Ascending aorta (tissue), 2 donors: ENCODE measurements at regions not wholly inside any gene's neighbourhood (a gene's known extent, or its start where the extent isn't known, plus 50 kb on each side); places are given as distances from the start of the nearest gene placed in this dataset.

Experiments used
- DNase-seq, 2 donors: peaks; one replicate each; pipeline ENCODE4 v3.0.0-alpha.2; 2019; ENCODE audit warnings: low spot score in 2 of 2
- H3K27ac ChIP-seq, 2 donors: fragments of 200-600 bp; sonication (generic); one replicate each; pipeline ENCODE4 v1.5.1; 2016 to 2017; ENCODE audit warnings: mild to moderate bottlenecking in 1 of 2
- H3K27me3 ChIP-seq: fragments of 200-600 bp; sonication (generic); one replicate; pipeline ENCODE4 v1.5.1; 2017
- H3K36me3 ChIP-seq, 2 donors: fragments of 200-600 bp; sonication (generic); one replicate each; pipeline ENCODE4 v1.5.1; 2016
- H3K4me1 ChIP-seq, 2 donors: fragments of 200-600 bp; sonication (generic); one replicate each; pipeline ENCODE4 v1.5.1; 2016 to 2017; ENCODE audit warnings: mild to moderate bottlenecking in 1 of 2
- H3K4me3 ChIP-seq, 2 donors: fragments of 200-600 bp; sonication (generic); one replicate each; pipeline ENCODE4 v1.5.1; 2016 to 2017; ENCODE audit warnings: mild to moderate bottlenecking in 1 of 2
- H3K9me3 ChIP-seq, 2 donors: fragments of 200-600 bp; sonication (generic); one replicate each; pipeline ENCODE4 v1.5.1; 2016
- intact Hi-C: fragments of 100-400 bp; cut with DNase I; formaldehyde crosslinking; loops from one replicate; pipeline ENCODE4 v1.15.1; 2023
- TF ChIP-seq, protein P1 (sequence below), 3 experiments: fragments of 200-600 bp in 2 of 3; fragments of 450-650 bp in 1 of 3; sonication (generic) in 2 of 3; IDR thresholded peaks; one replicate each; pipeline ENCODE4 v1.5.1; 2016 to 2019; ENCODE audit warnings: antibody characterized with exemption in 3 of 3, mild to moderate bottlenecking in 1 of 3, moderate library complexity in 1 of 3

DNA sequence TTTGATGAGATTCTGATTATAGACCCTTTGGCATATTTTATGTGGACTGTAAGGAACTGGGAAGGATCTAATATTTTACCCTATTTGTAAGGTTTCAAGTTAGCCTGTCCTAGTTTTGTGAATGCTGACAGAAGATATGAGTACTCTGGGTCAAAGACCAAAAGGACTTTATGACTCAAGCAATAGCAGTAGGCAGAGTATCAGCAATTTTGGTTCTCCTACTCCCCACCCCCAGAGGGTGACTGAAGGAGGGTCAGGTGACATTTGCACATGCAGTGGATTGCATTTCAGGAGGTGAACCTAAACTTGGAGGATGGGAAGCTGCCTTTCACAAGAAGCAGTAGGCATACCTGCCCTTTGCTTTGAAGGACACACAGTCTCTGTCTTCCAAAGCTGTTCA lies 84.0 kb upstream of the KLF6 start:
- H3K36me3 ChIP-seq, result no peaks in the 10 kb centered on the region
- intact Hi-C loops, result no loop called here
- H3K4me1 ChIP-seq, result peaks cover 0 to 3% of the 10 kb centered on the region in 2 donors
- H3K9me3 ChIP-seq, result no peaks in the 10 kb centered on the region
- H3K27me3 ChIP-seq, result no peaks in the 10 kb centered on the region
- H3K27ac ChIP-seq, result no peak overlapping the region
- H3K4me3 ChIP-seq, result no peak overlapping the region
- TF ChIP-seq, protein P1, sequence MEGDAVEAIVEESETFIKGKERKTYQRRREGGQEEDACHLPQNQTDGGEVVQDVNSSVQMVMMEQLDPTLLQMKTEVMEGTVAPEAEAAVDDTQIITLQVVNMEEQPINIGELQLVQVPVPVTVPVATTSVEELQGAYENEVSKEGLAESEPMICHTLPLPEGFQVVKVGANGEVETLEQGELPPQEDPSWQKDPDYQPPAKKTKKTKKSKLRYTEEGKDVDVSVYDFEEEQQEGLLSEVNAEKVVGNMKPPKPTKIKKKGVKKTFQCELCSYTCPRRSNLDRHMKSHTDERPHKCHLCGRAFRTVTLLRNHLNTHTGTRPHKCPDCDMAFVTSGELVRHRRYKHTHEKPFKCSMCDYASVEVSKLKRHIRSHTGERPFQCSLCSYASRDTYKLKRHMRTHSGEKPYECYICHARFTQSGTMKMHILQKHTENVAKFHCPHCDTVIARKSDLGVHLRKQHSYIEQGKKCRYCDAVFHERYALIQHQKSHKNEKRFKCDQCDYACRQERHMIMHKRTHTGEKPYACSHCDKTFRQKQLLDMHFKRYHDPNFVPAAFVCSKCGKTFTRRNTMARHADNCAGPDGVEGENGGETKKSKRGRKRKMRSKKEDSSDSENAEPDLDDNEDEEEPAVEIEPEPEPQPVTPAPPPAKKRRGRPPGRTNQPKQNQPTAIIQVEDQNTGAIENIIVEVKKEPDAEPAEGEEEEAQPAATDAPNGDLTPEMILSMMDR (IDR thresholded peaks at IDR 0.05), result no peak
- DNase-seq, result no peak

DNA sequence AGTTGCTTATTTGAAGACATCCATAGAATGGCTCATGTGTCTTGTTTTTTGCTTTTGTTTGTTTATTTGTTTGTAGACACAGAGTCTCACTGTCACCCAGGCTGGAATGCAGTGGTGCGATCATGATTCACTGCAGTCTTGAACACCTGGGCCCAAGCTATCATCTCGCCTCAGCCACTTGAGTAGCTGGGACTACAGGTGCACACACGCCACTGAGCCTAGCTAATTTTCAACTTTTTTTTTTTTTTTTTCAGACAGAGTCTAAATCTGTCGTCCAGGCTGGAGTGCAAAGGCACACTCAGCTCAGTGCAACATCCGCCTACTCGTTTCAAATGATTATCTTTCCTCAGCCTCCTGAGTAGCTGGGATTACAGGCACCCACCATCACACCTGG lies 83.3 kb upstream of the KLF6 start:
- H3K4me3 ChIP-seq, result no peak overlapping the region
- H3K4me1 ChIP-seq, result no peaks in the 10 kb centered on the region
- no peaks in the 10 kb centered on the region for H3K9me3 ChIP-seq
- no peaks in the 10 kb centered on the region for H3K27me3 ChIP-seq
- TF ChIP-seq, protein P1 (IDR thresholded peaks at IDR 0.05), result no peak
- no peaks in the 10 kb centered on the region for H3K36me3 ChIP-seq
- no peak for DNase-seq
- H3K27ac ChIP-seq, result no peak overlapping the region
- intact Hi-C loops, result no loop called here

DNA sequence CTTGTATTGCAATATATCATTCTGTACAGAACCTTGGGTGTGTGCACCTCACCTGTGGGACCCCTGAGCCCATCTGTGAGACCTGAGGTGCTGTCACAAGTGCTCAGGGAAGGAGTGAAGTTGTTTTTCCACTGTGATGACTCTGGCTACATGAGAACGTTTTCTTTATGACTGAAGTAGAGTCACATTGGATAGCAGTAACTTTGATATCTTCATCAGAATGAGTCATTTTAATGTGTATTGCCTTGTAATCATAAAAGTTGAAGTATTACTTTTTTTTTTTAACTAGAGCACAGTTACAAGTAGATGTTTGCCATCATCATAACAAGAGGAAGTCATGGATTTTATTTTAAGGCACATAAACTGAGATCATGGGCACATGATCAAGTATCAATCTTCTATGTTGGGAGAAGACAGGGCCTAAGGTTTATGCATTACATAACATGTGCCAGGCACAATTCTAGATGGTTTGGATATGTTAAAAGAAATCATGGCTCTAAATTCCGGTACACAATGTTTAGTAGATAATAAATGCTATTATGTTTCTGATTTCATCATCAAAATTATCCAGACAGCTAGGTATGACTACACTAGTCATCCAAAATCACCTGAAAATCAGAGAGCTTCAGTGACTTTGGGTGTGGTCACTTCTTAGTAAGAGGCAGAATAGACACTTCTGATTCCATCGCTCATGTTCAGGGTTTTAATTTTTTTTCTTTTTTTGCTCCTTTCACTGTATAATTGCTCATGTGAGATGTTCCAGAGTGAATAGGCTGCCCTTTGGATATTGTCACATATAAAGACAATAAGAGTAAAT lies 82.7 kb upstream of the KLF6 start:
- TF ChIP-seq, protein P1 (IDR thresholded peaks at IDR 0.05), result no peak
- no peak for DNase-seq
- no peaks in the 10 kb centered on the region for H3K27me3 ChIP-seq
- no peaks in the 10 kb centered on the region for H3K36me3 ChIP-seq
- H3K9me3 ChIP-seq, result no peaks in the 10 kb centered on the region
- no peaks in the 10 kb centered on the region for H3K4me1 ChIP-seq
- H3K27ac ChIP-seq, result no peak overlapping the region
- intact Hi-C loops, result no loop called here
- H3K4me3 ChIP-seq, result no peak overlapping the region

DNA sequence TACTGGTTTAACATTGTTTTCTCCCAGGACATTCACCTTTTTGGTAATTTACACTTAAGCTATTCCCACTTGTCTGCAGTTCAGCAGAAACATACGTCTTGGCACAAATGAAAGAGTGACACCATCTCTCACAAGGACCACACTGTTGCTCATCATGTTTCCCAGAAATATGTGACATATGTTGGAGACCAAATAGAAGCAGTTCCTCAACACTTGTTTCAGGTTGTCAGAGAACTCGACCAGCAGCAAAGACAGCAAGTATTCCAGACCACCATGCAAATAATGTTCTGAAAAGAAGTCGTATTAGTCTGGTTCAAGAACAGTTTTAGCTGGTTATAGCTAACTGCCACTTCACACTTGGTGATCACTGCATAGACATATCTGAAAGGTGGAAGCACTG lies 81.3 kb upstream of the KLF6 start:
- Histone ChIP-seq H3K27ac (no peak overlapping the region), H3K4me3 (no peak overlapping the region), H3K36me3 (no peaks in the 10 kb centered on the region), H3K9me3 (no peaks in the 10 kb centered on the region), H3K27me3 (no peaks in the 10 kb centered on the region), H3K4me1 (no peaks in the 10 kb centered on the region)
- DNase-seq, result no peak
- TF ChIP-seq, protein P1 (IDR thresholded peaks at IDR 0.05), result no peak
- intact Hi-C loops, result no loop called here

DNA sequence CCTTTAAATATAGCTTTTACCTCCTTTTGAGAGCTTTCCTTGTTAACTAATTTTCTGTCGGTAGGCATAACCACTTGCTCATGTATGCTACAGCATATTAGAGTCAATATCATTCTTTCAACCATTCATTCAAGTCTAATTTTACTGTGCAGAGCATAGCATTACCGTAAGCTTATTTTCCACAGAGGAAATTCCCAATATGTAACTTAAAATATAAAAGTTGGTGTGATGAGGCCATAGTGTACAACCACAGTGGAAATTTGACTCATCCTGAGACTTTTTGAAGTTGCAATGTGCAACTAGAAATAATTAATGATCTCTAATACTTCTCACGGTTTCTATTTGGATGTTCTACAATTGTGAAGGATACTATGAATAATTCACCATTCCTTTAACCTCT lies 80.6 kb upstream of the KLF6 start:
- intact Hi-C loops, result no loop called here
- TF ChIP-seq, protein P1 (IDR thresholded peaks at IDR 0.05), result no peak

More for the DNA sequence above, 80.6 kb upstream of the KLF6 start:
- Histone ChIP-seq H3K27me3 (no peaks in the 10 kb centered on the region), H3K36me3 (no peaks in the 10 kb centered on the region), H3K4me1 (peaks cover 0 to 4% of the 10 kb centered on the region in 2 donors), H3K9me3 (no peaks in the 10 kb centered on the region), H3K4me3 (no peak overlapping the region), H3K27ac (no peak overlapping the region)
- DNase-seq, result no peak
